Stimulated activated CD4-positive, alpha-beta T cell treated with anti-CD3 and anti-CD28 coated beads, Interleukin-2, amount 100 ng/mL, for 48 hours (primary cell): ENCODE measurements at regions not wholly inside any gene's neighbourhood (a gene's known extent, or its start where the extent isn't known, plus 50 kb on each side); places are given as distances from the start of the nearest gene placed in this dataset.

ENCODE experiments used
- DNase-seq, 2 donors: peaks; one replicate each; pipeline ENCODE4 v3.0.0-alpha.2; 2020

- no peak for DNase-seq
Observed at GRCh38 chr10:130519791-130520190, 383.6 kb downstream of the GLRX3 start.

- no peak for DNase-seq
Observed at GRCh38 chr10:130531312-130531711, 395.1 kb downstream of the GLRX3 start.

- DNase-seq = no peak
Observed at GRCh38 chr10:130541090-130541489, 404.9 kb downstream of the GLRX3 start.

GRCh38 chr10:130542761-130543160 lies 406.6 kb downstream of the GLRX3 start:
- no peak for DNase-seq

- DNase-seq = no peak
Observed at GRCh38 chr10:130543794-130544193, 407.6 kb downstream of the GLRX3 start.

- DNase-seq = no peak
Observed at GRCh38 chr10:130545122-130545521, 408.9 kb downstream of the GLRX3 start.

- no peak for DNase-seq
Observed at GRCh38 chr10:130545697-130546096, 409.5 kb downstream of the GLRX3 start.

GRCh38 chr10:130546841-130547240 lies 410.6 kb downstream of the GLRX3 start:
- no peak for DNase-seq

- no peak for DNase-seq
Observed at GRCh38 chr10:130547368-130547767, 411.2 kb downstream of the GLRX3 start.

- DNase-seq = no peak
Observed at GRCh38 chr10:130550952-130551674, 414.9 kb downstream of the GLRX3 start.

GRCh38 chr10:130551676-130552075 lies 415.5 kb downstream of the GLRX3 start:
- DNase-seq = no peak

- no peak for DNase-seq
Observed at GRCh38 chr10:130553826-130554225, 417.6 kb downstream of the GLRX3 start.

- DNase-seq = no peak
Observed at GRCh38 chr10:130554701-130555410, 418.7 kb downstream of the GLRX3 start.

GRCh38 chr10:130555411-130555750 lies 419.2 kb downstream of the GLRX3 start:
- DNase-seq = no peak

GRCh38 chr10:130557181-130557845 lies 421.1 kb downstream of the GLRX3 start:
- no peak for DNase-seq

- no peak for DNase-seq
Observed at GRCh38 chr10:130558746-130559546, 422.8 kb downstream of the GLRX3 start.

GRCh38 chr10:130559547-130559880 lies 423.3 kb downstream of the GLRX3 start:
- DNase-seq = no peak

- DNase-seq = no peak
Observed at GRCh38 chr10:130560116-130560515, 423.9 kb downstream of the GLRX3 start.

- no peak for DNase-seq
Observed at GRCh38 chr10:130560573-130560972, 424.4 kb downstream of the GLRX3 start.

- DNase-seq = no peak
Observed at GRCh38 chr10:130561681-130562080, 425.5 kb downstream of the GLRX3 start.

- no peak for DNase-seq
Observed at GRCh38 chr10:130567011-130567410, 430.8 kb downstream of the GLRX3 start.

- no peak for DNase-seq
Observed at GRCh38 chr10:130567436-130567835, 431.2 kb downstream of the GLRX3 start.

- no peak for DNase-seq
Observed at GRCh38 chr10:130568246-130568645, 432.1 kb downstream of the GLRX3 start.
